CD4-positive, alpha-beta T cell (primary cell): ENCODE measurements at regions not wholly inside any gene's neighbourhood (a gene's known extent, or its start where the extent isn't known, plus 50 kb on each side); places are given as distances from the start of the nearest gene placed in this dataset.

ENCODE experiments used
- ATAC-seq: fragments of 200-7000 bp; cut with Tn5 transposase; one replicate; pipeline ENCODE4 v1.10.0; 2022; ENCODE audit warnings: mild to moderate bottlenecking; ENCODE audit not compliant: poor library complexity
- CTCF ChIA-PET: fragments of 350-600 bp; sonication (Branson Sonifier 250); formaldehyde crosslinking; loops from one replicate; lab custom pipeline; 2021; ENCODE audit warnings: antibody characterized with exemption, inconsistent platforms; lab: Charles Lee
- POLR2A ChIA-PET: fragments of 350-600 bp; sonication (Branson Sonifier 250); formaldehyde crosslinking; loops from one replicate; lab custom pipeline; 2021; ENCODE audit warnings: antibody characterized with exemption, inconsistent platforms; lab: Charles Lee
- DNase-seq, 14 experiments: peaks; one replicate each; pipeline ENCODE4 v3.0.0-alpha.2; 2013 to 2020; ENCODE audit warnings: mixed read lengths in 2 of 14
- H3K27ac ChIP-seq, 2 donors: one replicate each; pipeline versions ENCODE4 v1.5.1 to v1.7.0; 2013; ENCODE audit warnings: low read length in 2 of 2, low read depth in 1 of 2, mild to moderate bottlenecking in 1 of 2
- H3K27me3 ChIP-seq, 2 experiments: 1 replicate in 1 of 2; 2 replicates in 1 of 2; pipeline versions ENCODE4 v1.6.1 to v1.7.0; 2013; ENCODE audit warnings: low read length in 2 of 2, control low read depth in 1 of 2, mild to moderate bottlenecking in 1 of 2, moderate library complexity in 1 of 2; ENCODE audit not compliant: insufficient read depth in 2 of 2, control insufficient read depth in 1 of 2
- H3K36me3 ChIP-seq: one replicate; pipeline ENCODE4 v1.6.1; 2013; ENCODE audit warnings: low read length, control low read depth; ENCODE audit not compliant: insufficient read depth
- H3K4me1 ChIP-seq: one replicate; pipeline ENCODE4 v1.6.1; 2013; ENCODE audit warnings: low read length, control low read depth; ENCODE audit not compliant: insufficient read depth
- H3K4me3 ChIP-seq: one replicate; pipeline ENCODE4 v1.5.1; 2013; ENCODE audit warnings: mild to moderate bottlenecking, low read length, moderate library complexity
- H3K9me3 ChIP-seq, 2 experiments: 1 replicate in 1 of 2; 2 replicates in 1 of 2; pipeline versions ENCODE4 v1.6.1 to v1.7.0; 2013; ENCODE audit warnings: low read length in 2 of 2, mild to moderate bottlenecking in 2 of 2, control low read depth in 1 of 2, moderate library complexity in 1 of 2; ENCODE audit not compliant: control insufficient read depth in 1 of 2, insufficient read depth in 1 of 2
- H3K27ac Mint-ChIP-seq: one replicate; pipeline ENCODE4 v1.8.0; 2020; ENCODE audit warnings: mixed read lengths
- H3K27me3 Mint-ChIP-seq: one replicate; pipeline ENCODE4 v1.8.0; 2021; ENCODE audit warnings: mixed read lengths
- H3K36me3 Mint-ChIP-seq: one replicate; pipeline ENCODE4 v1.8.0; 2021; ENCODE audit warnings: low read depth, mixed read lengths
- H3K4me1 Mint-ChIP-seq: one replicate; pipeline ENCODE4 v1.8.0; 2021; ENCODE audit warnings: low read depth, mixed read lengths
- H3K4me3 Mint-ChIP-seq: one replicate; pipeline ENCODE4 v1.8.0; 2020; ENCODE audit warnings: mild to moderate bottlenecking, mixed read lengths
- H3K9me3 Mint-ChIP-seq: one replicate; pipeline ENCODE4 v1.8.0; 2020; ENCODE audit warnings: mixed read lengths
- intact Hi-C, 2 experiments: fragments of 100-400 bp; cut with DNase I in 1 of 2; cut with micrococcal nuclease in 1 of 2; formaldehyde crosslinking; loops; one replicate each; pipeline versions ENCODE4 v1.15.1 to v1.9.0; 2023 to 2025; cut with DNase I, micrococcal nuclease
- TF ChIP-seq, protein P1 (sequence below): fragments of 200-600 bp; IDR thresholded peaks from one replicate; pipeline ENCODE4 v1.8.0; 2022; ENCODE audit warnings: antibody characterized with exemption, mild to moderate bottlenecking

DNA sequence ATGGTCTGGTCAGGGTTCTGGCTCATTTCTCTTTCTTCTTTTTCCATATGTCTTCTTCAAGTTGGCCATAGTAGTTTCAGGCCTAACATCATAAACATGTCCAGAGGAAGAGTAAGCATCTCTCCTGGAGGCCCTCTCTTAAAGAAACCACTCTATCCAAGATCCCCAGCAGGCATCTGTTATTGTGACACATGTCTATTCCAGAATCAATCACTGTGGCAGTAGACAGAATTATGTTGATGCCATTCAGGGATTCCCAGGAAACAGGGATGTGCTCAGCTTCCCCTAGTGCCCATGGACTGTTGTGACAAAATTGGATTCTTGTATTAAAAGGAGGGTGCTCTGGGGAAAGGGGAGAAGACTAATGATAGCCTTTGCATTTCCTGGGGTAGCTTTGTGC is 224.0 kb downstream of the HNRNPD start:
- ATAC-seq, result no peak
- Histone ChIP-seq H3K9me3 (peaks cover 0 to 5% of the 10 kb centered on the region in 2 experiments), H3K4me3 (no peak overlapping the region), H3K27ac (no peak overlapping the region), H3K36me3 (no peaks in the 10 kb centered on the region), H3K4me1 (peaks cover 5% of the 10 kb centered on the region), H3K27me3 (no peaks in the 10 kb centered on the region)
- H3K4me3 Mint-ChIP-seq, result no peak overlapping the region
- peaks cover 19% of the 10 kb centered on the region for H3K4me1 Mint-ChIP-seq
- intact Hi-C loops, result no loop called here
- no peak for DNase-seq
- ChIA-PET POLR2A (no interaction called here), CTCF (no interaction called here)
- H3K27me3 Mint-ChIP-seq, result no peaks in the 10 kb centered on the region
- no peak overlapping the region for H3K27ac Mint-ChIP-seq
- peaks cover 8% of the 10 kb centered on the region for H3K36me3 Mint-ChIP-seq
- TF ChIP-seq, protein P1, sequence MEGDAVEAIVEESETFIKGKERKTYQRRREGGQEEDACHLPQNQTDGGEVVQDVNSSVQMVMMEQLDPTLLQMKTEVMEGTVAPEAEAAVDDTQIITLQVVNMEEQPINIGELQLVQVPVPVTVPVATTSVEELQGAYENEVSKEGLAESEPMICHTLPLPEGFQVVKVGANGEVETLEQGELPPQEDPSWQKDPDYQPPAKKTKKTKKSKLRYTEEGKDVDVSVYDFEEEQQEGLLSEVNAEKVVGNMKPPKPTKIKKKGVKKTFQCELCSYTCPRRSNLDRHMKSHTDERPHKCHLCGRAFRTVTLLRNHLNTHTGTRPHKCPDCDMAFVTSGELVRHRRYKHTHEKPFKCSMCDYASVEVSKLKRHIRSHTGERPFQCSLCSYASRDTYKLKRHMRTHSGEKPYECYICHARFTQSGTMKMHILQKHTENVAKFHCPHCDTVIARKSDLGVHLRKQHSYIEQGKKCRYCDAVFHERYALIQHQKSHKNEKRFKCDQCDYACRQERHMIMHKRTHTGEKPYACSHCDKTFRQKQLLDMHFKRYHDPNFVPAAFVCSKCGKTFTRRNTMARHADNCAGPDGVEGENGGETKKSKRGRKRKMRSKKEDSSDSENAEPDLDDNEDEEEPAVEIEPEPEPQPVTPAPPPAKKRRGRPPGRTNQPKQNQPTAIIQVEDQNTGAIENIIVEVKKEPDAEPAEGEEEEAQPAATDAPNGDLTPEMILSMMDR, result no peak
- H3K9me3 Mint-ChIP-seq, result peaks cover 8% of the 10 kb centered on the region

DNA sequence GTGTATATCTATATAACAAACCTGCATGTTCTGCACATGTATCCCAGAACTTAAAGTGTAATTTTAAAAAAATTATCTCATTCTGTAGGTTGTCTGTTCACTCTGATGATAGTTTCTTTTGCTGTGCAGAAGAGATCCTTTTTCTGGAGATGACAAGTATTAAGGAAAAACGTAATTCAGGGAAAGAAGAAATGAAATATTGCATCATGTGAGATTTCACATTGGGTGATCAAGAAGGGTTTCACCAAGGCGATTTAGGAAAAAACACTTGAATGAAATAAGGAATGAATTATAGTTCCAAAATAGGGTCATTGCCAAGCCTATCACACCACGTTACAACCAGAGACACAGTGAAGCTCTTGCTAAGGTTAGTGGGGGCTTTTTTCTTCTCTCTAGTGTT is 227.9 kb downstream of the HNRNPD start:
- H3K4me1 Mint-ChIP-seq, result no peaks in the 10 kb centered on the region
- POLR2A ChIA-PET, result no interaction called here

DNA sequence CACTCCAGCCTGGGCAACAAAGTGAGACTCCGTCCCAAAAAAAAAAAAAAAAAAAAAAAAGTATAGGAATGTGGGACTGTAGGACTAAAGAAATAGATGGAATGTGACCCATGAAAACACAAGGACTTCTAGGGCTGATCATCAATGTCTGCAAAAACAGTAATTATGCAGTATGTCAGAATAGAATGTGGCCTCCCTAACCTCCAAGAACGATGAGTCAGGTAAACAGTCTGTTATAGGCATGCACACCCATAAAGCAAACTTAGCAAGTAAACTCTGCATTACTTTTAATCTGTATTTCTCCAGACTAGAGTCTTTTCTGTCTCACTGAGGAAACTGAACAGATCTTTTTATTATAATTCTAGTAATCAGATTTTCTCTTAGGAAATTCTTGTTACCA is 233.4 kb downstream of the HNRNPD start:
- Histone ChIP-seq H3K27me3 (no peaks in the 10 kb centered on the region), H3K9me3 (no peaks in the 10 kb centered on the region), H3K4me3 (no peak overlapping the region), H3K27ac (no peak overlapping the region), H3K36me3 (no peaks in the 10 kb centered on the region), H3K4me1 (peaks cover 9% of the 10 kb centered on the region)
- Mint-ChIP-seq H3K36me3 (no peaks in the 10 kb centered on the region), H3K27me3 (no peaks in the 10 kb centered on the region), H3K9me3 (peaks cover 3% of the 10 kb centered on the region), H3K27ac (no peak overlapping the region), H3K4me1 (peaks cover 30% of the 10 kb centered on the region), H3K4me3 (no peak overlapping the region)
- TF ChIP-seq, protein P1, result no peak
- intact Hi-C loops, result no loop called here
- ChIA-PET POLR2A (no interaction called here), CTCF (no interaction called here)
- DNase-seq (no peak), ATAC-seq (no peak)

More for the DNA sequence above, 227.9 kb downstream of the HNRNPD start:
- Mint-ChIP-seq H3K4me3 (no peak overlapping the region), H3K27ac (no peak overlapping the region), H3K36me3 (no peaks in the 10 kb centered on the region), H3K27me3 (no peaks in the 10 kb centered on the region), H3K9me3 (no peaks in the 10 kb centered on the region)
- no peaks in the 10 kb centered on the region for H3K27me3 ChIP-seq
- CTCF ChIA-PET, result no interaction called here
- ATAC-seq (no peak), DNase-seq (no peak)
- no peak overlapping the region for H3K4me3 ChIP-seq
- TF ChIP-seq, protein P1, result no peak
- no peaks in the 10 kb centered on the region for H3K4me1 ChIP-seq
- intact Hi-C loops, result no loop called here
- H3K36me3 ChIP-seq, result no peaks in the 10 kb centered on the region
- no peak overlapping the region for H3K27ac ChIP-seq
- no peaks in the 10 kb centered on the region for H3K9me3 ChIP-seq
